ENCODE measurements at regions not wholly inside any gene's neighbourhood (a gene's known extent, or its start where the extent isn't known, plus 50 kb on each side); places are given as distances from the start of the nearest gene placed in this dataset.

GRCh38 chr13:39201180-39201579 lies 162.9 kb downstream of the NHLRC3 start:
- no peak for ATAC-seq (ENCODE audit: low read depth)

GRCh38 chr13:39202746-39203145 lies 164.5 kb downstream of the NHLRC3 start:
- Mint-ChIP-seq H3K36me3 (ENCODE audit: low read depth) (no peaks in the 10 kb centered on the region), H3K9me3 (no peaks in the 10 kb centered on the region), H3K4me1 (no peaks in the 10 kb centered on the region), H3K27me3 (peaks cover 5% of the 10 kb centered on the region), H3K4me3 (no peak overlapping the region), H3K27ac (no peak overlapping the region)
- no peak for ATAC-seq (ENCODE audit: low read depth)
- TF ChIP-seq CTCF (IDR thresholded peaks at IDR 0.05), result no peak
- intact Hi-C loops (cut with micrococcal nuclease), result no loop called here
- POLR2A ChIA-PET, result no interaction called here
- CTCF ChIA-PET, result no interaction called here
- no peak for DNase-seq

More at GRCh38 chr13:39201180-39201579, 162.9 kb downstream of the NHLRC3 start:
- ChIA-PET POLR2A (no interaction called here), CTCF (no interaction called here)
- no peak overlapping the region for H3K27ac Mint-ChIP-seq
- H3K27me3 Mint-ChIP-seq, result peaks cover 5% of the 10 kb centered on the region
- TF ChIP-seq CTCF (IDR thresholded peaks at IDR 0.05), result no peak
- H3K36me3 Mint-ChIP-seq (ENCODE audit: low read depth), result no peaks in the 10 kb centered on the region
- no peaks in the 10 kb centered on the region for H3K9me3 Mint-ChIP-seq
- intact Hi-C loops (cut with micrococcal nuclease), result no loop called here
- DNase-seq, result no peak
- H3K4me3 Mint-ChIP-seq, result no peak overlapping the region
- H3K4me1 Mint-ChIP-seq, result no peaks in the 10 kb centered on the region

GRCh38 chr13:39208636-39209035 lies 170.4 kb downstream of the NHLRC3 start:
- Mint-ChIP-seq H3K36me3 (ENCODE audit: low read depth) (no peaks in the 10 kb centered on the region), H3K4me1 (no peaks in the 10 kb centered on the region), H3K27me3 (peaks cover 5% of the 10 kb centered on the region), H3K9me3 (no peaks in the 10 kb centered on the region), H3K4me3 (no peak overlapping the region), H3K27ac (no peak overlapping the region)
- CTCF ChIA-PET, result no interaction called here
- TF ChIP-seq CTCF (IDR thresholded peaks at IDR 0.05), result no peak
- intact Hi-C loops (cut with micrococcal nuclease), result no loop called here
- no peak for DNase-seq
- no peak for ATAC-seq (ENCODE audit: low read depth)
- POLR2A ChIA-PET, result no interaction called here

- POLR2A ChIA-PET, result no interaction called here
- no peak overlapping the region for H3K4me3 Mint-ChIP-seq
- H3K4me1 Mint-ChIP-seq, result no peaks in the 10 kb centered on the region
- H3K27me3 Mint-ChIP-seq, result peaks cover 5% of the 10 kb centered on the region
- intact Hi-C loops (cut with micrococcal nuclease), result no loop called here
- no peaks in the 10 kb centered on the region for H3K36me3 Mint-ChIP-seq (ENCODE audit: low read depth)
- H3K27ac Mint-ChIP-seq, result no peak overlapping the region
- ATAC-seq (ENCODE audit: low read depth) (no peak), DNase-seq (no peak)
- H3K9me3 Mint-ChIP-seq, result peaks cover 2% of the 10 kb centered on the region
- TF ChIP-seq CTCF (IDR thresholded peaks at IDR 0.05), result no peak
- CTCF ChIA-PET, result no interaction called here
Measured at GRCh38 chr13:39209731-39210531, 171.7 kb downstream of the NHLRC3 start.

GRCh38 chr13:39210961-39211534 lies 172.8 kb downstream of the NHLRC3 start:
- intact Hi-C loops (cut with micrococcal nuclease), result no loop called here
- POLR2A ChIA-PET, result no interaction called here
- Mint-ChIP-seq H3K4me1 (no peaks in the 10 kb centered on the region), H3K4me3 (no peak overlapping the region), H3K27me3 (peaks cover 10% of the 10 kb centered on the region), H3K36me3 (ENCODE audit: low read depth) (no peaks in the 10 kb centered on the region), H3K9me3 (peaks cover 2% of the 10 kb centered on the region), H3K27ac (no peak overlapping the region)
- TF ChIP-seq CTCF (IDR thresholded peaks at IDR 0.05), result no peak
- ATAC-seq (ENCODE audit: low read depth), result no peak
- CTCF ChIA-PET, result no interaction called here
- no peak for DNase-seq

Measured in activated B cell treated with CpG ODN at 0.5 μM for 24 hours (primary cell).